CD14-positive monocyte (primary cell): ENCODE measurements at regions not wholly inside any gene's neighbourhood (a gene's known extent, or its start where the extent isn't known, plus 50 kb on each side); places are given as distances from the start of the nearest gene placed in this dataset. TPM values are rescaled to one million over a fixed set of nuclear protein-coding genes. Genes with fewer than 3 reads are reported as not detected.
A peak's percentile ranks its signal among the peaks of the same experiment; 100 is the strongest.

ENCODE experiments used
- DNase-seq, 3 donors: peaks; one replicate each; pipeline ENCODE4 v3.0.0-alpha.2; 2011 to 2022
- H2AFZ ChIP-seq: 2 replicates; pipeline ENCODE4 v1.6.0; 2012; ENCODE audit warnings: mild to moderate bottlenecking, low read depth, low read length, inconsistent platforms; ENCODE audit not compliant: insufficient read depth, poor library complexity, severe bottlenecking
- H3K27ac ChIP-seq, 2 donors: 1 replicate in 1 of 2; 2 replicates in 1 of 2; pipeline ENCODE4 v1.5.1; 2012 to 2013; ENCODE audit warnings: low read length in 2 of 2, control low read depth in 1 of 2, inconsistent platforms in 1 of 2, low read depth in 1 of 2, mild to moderate bottlenecking in 1 of 2
- H3K27me3 ChIP-seq, 2 donors: one replicate each; pipeline versions ENCODE4 v1.6.0 to v1.6.1; 2011 to 2013; ENCODE audit warnings: low read length in 2 of 2; ENCODE audit not compliant: control insufficient read depth in 2 of 2, insufficient read depth in 2 of 2
- H3K36me3 ChIP-seq, 2 donors: replicated peaks in 1 of 2; 1 replicate in 1 of 2; 2 replicates in 1 of 2; pipeline versions ENCODE4 v1.5.1 to v1.6.1; 2012 to 2013; ENCODE audit warnings: low read length in 2 of 2, control low read depth in 1 of 2, inconsistent platforms in 1 of 2, mild to moderate bottlenecking in 1 of 2; ENCODE audit not compliant: insufficient read depth in 2 of 2, control insufficient read depth in 1 of 2
- H3K4me1 ChIP-seq, 2 donors: 1 replicate in 1 of 2; 2 replicates in 1 of 2; pipeline versions ENCODE4 v1.5.1 to v1.6.1; 2012 to 2013; ENCODE audit warnings: low read length in 2 of 2, control low read depth in 1 of 2, inconsistent platforms in 1 of 2, mild to moderate bottlenecking in 1 of 2, moderate library complexity in 1 of 2; ENCODE audit not compliant: insufficient read depth in 2 of 2, control insufficient read depth in 1 of 2
- H3K4me2 ChIP-seq: replicated peaks from 2 replicates; pipeline ENCODE3; 2012; ENCODE audit warnings: low read length, moderate library complexity, mild to moderate bottlenecking; ENCODE audit not compliant: poor library complexity, severe bottlenecking; ENCODE audit errors: extremely low read depth
- H3K4me3 ChIP-seq, 3 experiments: fragments of 200-600 bp in 1 of 3; sonication (generic) in 1 of 3; replicated peaks in 1 of 3; 1 replicate in 2 of 3; 2 replicates in 1 of 3; pipeline ENCODE4 v1.5.1; 2011 to 2013; ENCODE audit warnings: low read length in 3 of 3, mild to moderate bottlenecking in 3 of 3, control low read depth in 2 of 3, low read depth in 2 of 3, inconsistent platforms in 1 of 3, moderate library complexity in 1 of 3
- H3K79me2 ChIP-seq: 2 replicates; pipeline ENCODE4 v1.6.0; 2012; ENCODE audit warnings: mild to moderate bottlenecking, control low read depth, inconsistent platforms, low read length, moderate library complexity; ENCODE audit not compliant: insufficient read depth
- H3K9ac ChIP-seq: 2 replicates; pipeline ENCODE4 v1.6.0; 2017; ENCODE audit warnings: low read length, mild to moderate bottlenecking; ENCODE audit not compliant: insufficient read depth, poor library complexity, severe bottlenecking
- H3K9me3 ChIP-seq, 2 donors: replicated peaks in 1 of 2; 1 replicate in 1 of 2; 2 replicates in 1 of 2; pipeline versions ENCODE4 v1.5.1 to v1.6.1; 2012 to 2013; ENCODE audit warnings: low read length in 2 of 2, control low read depth in 1 of 2; ENCODE audit not compliant: control insufficient read depth in 1 of 2, insufficient read depth in 1 of 2
- H4K20me1 ChIP-seq: 2 replicates; pipeline ENCODE4 v1.6.0; 2012; ENCODE audit warnings: mild to moderate bottlenecking, low read length, control low read depth, moderate library complexity; ENCODE audit not compliant: insufficient read depth
- H3K27ac Mint-ChIP-seq, 7 donors: one replicate each; pipeline ENCODE4 v1.8.0; 2020; ENCODE audit warnings: mild to moderate bottlenecking in 7 of 7, mixed read lengths in 7 of 7, moderate library complexity in 6 of 7, inconsistent platforms in 2 of 7
- H3K27me3 Mint-ChIP-seq, 3 donors: one replicate each; pipeline ENCODE4 v1.8.0; 2021 to 2022; ENCODE audit warnings: low read depth in 3 of 3, mild to moderate bottlenecking in 3 of 3, mixed read lengths in 3 of 3, moderate library complexity in 3 of 3, inconsistent platforms in 1 of 3
- H3K36me3 Mint-ChIP-seq, 2 donors: one replicate each; pipeline ENCODE4 v1.8.0; 2020; ENCODE audit warnings: mixed read lengths in 2 of 2, inconsistent platforms in 1 of 2, mild to moderate bottlenecking in 1 of 2
- H3K4me1 Mint-ChIP-seq: one replicate; pipeline ENCODE4 v1.8.0; 2020; ENCODE audit warnings: mild to moderate bottlenecking, mixed read lengths
- H3K4me3 Mint-ChIP-seq, 2 donors: one replicate each; pipeline ENCODE4 v1.8.0; 2020; ENCODE audit warnings: mild to moderate bottlenecking in 2 of 2, mixed read lengths in 2 of 2, moderate library complexity in 1 of 2
- H3K9me3 Mint-ChIP-seq, 7 donors: one replicate each; pipeline ENCODE4 v1.8.0; 2020 to 2022; ENCODE audit warnings: mixed read lengths in 7 of 7, mild to moderate bottlenecking in 6 of 7, moderate library complexity in 6 of 7, inconsistent platforms in 2 of 7
- WGBS: methylation state at CpG from one replicate; pipeline ENCODE4 v1.1.5; 2013; ENCODE audit warnings: missing lambda C conversion rate; ENCODE audit not compliant: insufficient coverage; 5-methylcytosine and 5-hydroxymethylcytosine counted together
- intact Hi-C, 2 donors: fragments of 100-400 bp; cut with micrococcal nuclease; formaldehyde crosslinking; loops; one replicate each; pipeline versions ENCODE4 v1.15.0 to v1.15.1; 2023
- small RNA-seq: library from RNA; depleted of rRNA; stranded (forward); fragments of <200 nt; gene quantifications from one replicate; pipeline ENCODE3, GENCODE V24; 2012; ENCODE audit warnings: low read depth; ENCODE audit not compliant: insufficient read length
- TF ChIP-seq, protein P1 (sequence below): fragments of 200-600 bp; IDR thresholded peaks from one replicate; pipeline ENCODE4 v1.8.0; 2022; ENCODE audit warnings: antibody characterized with exemption, mild to moderate bottlenecking

DNA sequence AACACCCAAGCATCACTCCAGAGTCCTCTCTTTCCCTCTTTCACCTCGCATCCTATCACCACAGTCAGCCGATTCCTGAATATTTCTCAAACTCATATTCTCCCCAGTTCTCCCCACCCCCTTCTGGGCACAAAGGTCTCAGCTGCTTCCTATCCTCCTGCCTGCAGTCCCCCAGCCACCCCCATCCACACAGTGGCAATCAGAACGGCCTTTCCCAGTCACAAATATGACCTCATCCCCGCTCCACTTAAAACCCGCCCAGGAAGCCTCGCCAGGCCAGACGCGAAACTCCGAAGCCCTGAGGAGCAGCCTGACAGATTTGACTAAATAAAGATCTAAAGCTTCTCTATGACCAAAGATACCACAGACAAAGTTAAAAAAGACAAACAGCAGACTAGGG is 49.9 kb upstream of the LINGO1 start:
- H2AFZ ChIP-seq: no peak overlapping the region
- intact Hi-C loops: no loop called here
- 69% methylated on average over 3 of the region's 9 CpGs for WGBS
- Mint-ChIP-seq H3K9me3 (peaks cover 0 to 4% (median 0%) of the 10 kb centered on the region in 7 donors), H3K36me3 (no peaks in the 10 kb centered on the region), H3K27me3 (peaks cover 4 to 26% (median 14%) of the 10 kb centered on the region in 3 donors), H3K27ac (peak overlapping the region in 1 of 7 donors; percentile 43), H3K4me1 (no peaks in the 10 kb centered on the region), H3K4me3 (no peak overlapping the region)
- TF ChIP-seq, protein P1, sequence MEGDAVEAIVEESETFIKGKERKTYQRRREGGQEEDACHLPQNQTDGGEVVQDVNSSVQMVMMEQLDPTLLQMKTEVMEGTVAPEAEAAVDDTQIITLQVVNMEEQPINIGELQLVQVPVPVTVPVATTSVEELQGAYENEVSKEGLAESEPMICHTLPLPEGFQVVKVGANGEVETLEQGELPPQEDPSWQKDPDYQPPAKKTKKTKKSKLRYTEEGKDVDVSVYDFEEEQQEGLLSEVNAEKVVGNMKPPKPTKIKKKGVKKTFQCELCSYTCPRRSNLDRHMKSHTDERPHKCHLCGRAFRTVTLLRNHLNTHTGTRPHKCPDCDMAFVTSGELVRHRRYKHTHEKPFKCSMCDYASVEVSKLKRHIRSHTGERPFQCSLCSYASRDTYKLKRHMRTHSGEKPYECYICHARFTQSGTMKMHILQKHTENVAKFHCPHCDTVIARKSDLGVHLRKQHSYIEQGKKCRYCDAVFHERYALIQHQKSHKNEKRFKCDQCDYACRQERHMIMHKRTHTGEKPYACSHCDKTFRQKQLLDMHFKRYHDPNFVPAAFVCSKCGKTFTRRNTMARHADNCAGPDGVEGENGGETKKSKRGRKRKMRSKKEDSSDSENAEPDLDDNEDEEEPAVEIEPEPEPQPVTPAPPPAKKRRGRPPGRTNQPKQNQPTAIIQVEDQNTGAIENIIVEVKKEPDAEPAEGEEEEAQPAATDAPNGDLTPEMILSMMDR: no peak
- H3K27me3 ChIP-seq: no peaks in the 10 kb centered on the region
- no peak overlapping the region for H3K9ac ChIP-seq
- H3K27ac ChIP-seq: no peak overlapping the region
- H3K9me3 ChIP-seq: no peaks in the 10 kb centered on the region
- no peaks in the 10 kb centered on the region for H3K79me2 ChIP-seq
- H3K4me3 ChIP-seq: no peak overlapping the region
- H3K4me1 ChIP-seq: no peaks in the 10 kb centered on the region
- DNase-seq: no peak
- H4K20me1 ChIP-seq: no peaks in the 10 kb centered on the region
- H3K36me3 ChIP-seq: no peaks in the 10 kb centered on the region
- H3K4me2 ChIP-seq: no peak overlapping the region

Small RNAs in the stretch of these regions (small RNA-seq; reads per million reads assigned to genes)
- gene RN7SL214P: not detected
